HG03439 (cell line): ENCODE measurements at regions not wholly inside any gene's neighbourhood (a gene's known extent, or its start where the extent isn't known, plus 50 kb on each side); places are given as distances from the start of the nearest gene placed in this dataset.
"Not testable (repeated sequence)": the region's sequence is repeated elsewhere in the genome, so short reads cannot be mapped to it uniquely, and the experiment has no call there.

ENCODE experiments used
- ATAC-seq: cut with Tn5 transposase; IDR thresholded peaks from one replicate; pipeline ENCODE4 v1.9.1; 2021; ENCODE audit warnings: mild to moderate bottlenecking, moderate library complexity; ENCODE audit not compliant: unreplicated experiment

DNA sequence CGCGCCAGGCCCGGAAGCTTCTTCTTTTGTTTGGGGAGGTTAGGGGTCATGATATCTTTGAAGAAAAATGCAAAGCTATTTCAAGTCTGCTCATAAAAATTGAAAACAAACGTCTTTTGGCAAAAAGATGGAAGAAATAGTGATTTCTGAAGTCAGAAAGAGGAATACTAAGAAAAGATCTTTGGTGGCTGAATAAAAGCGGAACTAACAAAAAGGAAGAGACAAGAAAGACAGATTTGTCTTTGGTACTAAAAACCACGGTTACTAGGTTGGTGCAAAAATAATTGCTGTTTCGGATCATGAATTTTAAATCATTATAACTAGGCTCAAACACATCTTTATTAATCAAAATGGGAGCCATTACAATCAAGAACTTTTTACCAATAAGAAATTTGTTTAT is 164.6 kb upstream of the TRIB2 start:
- no peak for ATAC-seq

DNA sequence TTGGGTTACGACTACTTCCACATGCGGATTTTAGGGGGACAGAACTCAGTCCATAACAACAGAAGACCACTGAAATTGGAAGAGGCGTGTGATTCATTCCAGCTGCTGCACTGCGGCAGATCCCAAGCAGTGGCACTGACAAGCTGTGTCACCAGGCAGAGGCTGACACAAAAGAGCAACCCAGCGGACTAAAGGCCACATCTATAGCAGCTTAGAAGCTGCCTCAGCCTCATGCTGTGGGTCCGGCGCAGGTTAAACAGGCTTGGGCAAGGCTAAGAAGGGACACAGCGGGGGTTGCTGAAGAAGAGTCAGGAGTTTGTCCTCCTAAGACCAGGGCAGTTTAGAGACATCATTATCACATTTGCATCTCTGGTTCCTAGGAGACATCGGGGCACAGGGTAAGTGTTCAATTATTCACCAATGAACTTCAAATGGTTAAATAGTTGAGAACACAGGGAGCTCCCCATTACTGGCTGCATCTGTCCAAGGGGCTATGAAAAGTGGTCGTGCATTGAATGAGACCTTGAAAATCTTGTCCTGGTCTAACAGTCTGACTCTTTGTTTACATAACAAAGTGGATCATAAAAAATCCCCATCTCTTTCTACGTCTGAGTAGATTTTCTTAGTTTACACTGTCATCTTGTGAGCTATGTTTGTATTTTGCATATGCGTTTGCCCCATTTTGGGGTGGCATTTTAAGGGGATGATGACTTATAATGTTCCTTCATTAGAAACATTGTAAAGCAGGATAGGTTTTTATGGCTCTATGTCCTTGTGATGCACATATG is 162.3 kb upstream of the TRIB2 start:
- ATAC-seq: no peak

DNA sequence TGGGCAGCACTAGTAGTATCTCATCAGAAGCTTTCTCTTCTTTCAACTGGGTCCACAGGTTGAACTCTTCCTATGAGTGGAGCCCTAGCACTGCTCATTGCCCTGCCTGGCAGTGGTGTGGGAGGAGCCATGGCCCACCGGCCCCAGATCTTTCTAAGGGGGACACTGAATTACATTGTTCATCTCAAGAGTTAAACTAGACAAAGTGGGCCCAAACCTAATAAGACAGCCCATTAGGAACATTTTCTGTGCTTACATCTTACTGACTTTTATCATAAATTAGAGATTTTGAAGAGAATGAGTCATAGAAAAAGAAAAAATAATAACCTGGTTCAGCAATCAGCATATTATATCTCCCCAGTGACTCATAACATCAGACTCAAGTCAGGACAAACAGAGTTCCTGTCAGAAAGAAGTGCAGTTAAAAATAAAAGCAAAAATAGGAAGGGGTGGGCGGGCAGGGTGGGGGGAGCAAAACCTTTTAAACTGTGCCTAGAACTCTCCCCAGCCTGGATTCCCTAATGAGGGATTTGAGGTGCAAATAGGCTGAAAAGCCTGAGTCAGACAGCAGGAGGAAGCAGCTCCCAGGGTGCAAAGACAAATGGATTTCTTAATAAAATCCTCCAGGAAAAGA is 161.6 kb upstream of the TRIB2 start:
- peak; percentile 66 for ATAC-seq

DNA sequence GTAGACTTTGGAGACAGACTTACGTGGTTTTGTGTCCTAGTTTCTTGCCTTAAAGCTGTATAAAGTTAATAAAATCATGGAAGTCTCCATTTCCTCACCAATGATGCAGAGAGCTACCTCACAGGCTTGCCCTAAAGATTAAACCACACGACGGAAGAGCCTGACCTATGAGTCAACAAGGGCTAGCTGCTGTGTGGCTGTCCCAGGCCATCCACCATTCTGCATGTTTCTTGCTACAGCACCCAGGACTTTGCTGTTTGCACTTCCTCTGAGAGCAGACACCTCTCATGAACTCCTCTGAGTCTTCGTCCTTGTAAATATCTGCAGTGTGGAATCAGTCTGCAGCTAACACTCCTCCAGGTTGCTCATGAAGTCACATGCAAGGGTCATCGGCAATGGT is 160.0 kb upstream of the TRIB2 start:
- ATAC-seq: no peak

DNA sequence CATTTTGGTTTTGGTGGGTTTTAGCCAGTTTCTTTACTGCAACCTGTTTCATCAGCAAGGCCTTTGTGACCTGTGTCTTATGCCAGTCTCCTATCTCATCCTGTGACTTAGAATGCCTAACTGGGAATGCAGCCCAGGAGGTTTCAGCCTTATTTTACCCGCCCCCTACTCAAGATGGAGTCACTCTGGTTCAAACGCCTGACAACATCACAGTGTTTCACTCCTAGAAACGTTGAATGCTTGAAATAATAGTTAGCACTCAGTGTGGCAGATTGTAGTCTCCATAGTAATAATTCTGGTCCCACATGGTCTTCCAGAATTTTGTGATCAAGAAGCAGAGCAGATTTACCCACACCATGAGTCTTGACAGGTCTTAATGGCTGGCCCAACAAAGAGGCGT is 159.0 kb upstream of the TRIB2 start:
- ATAC-seq: no peak

DNA sequence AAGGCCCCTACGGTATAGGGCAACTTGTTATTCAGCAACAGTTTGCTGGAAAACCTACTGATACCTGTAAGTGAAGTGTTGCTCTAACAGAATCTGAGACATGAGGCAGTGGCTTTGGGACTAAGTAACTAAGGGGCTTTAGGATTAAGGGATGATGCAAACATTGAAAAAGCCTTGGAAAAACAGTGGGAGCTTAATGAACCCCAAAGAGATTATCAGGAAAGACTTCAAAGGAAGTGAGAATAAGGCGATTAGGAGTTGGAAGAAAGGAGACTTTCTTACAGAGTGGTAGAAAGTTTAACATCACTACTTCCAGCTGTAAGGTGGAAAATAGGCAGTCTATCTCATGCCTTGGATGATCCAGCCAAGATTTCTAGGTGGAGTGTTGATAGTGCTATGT is 158.2 kb upstream of the TRIB2 start:
- ATAC-seq: no peak

DNA sequence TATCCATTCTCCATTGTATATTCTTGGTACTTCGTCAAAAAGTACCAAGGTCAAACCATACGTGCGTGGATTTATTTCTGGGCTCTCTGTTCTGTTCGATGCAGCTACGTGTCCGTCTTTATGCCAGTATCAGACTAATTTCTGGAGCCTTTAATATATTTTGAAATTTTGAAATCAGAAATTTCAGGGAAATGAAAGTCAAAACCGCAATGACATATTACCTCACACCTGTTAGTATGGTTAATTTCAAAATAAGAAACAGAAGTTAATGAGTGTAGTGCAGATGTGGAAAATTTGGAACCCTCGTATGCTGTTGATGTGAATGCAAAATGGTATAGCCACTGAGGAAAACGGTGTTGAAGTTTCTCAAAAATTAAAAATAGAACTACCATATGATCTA is 156.1 kb upstream of the TRIB2 start:
- ATAC-seq: no peak

DNA sequence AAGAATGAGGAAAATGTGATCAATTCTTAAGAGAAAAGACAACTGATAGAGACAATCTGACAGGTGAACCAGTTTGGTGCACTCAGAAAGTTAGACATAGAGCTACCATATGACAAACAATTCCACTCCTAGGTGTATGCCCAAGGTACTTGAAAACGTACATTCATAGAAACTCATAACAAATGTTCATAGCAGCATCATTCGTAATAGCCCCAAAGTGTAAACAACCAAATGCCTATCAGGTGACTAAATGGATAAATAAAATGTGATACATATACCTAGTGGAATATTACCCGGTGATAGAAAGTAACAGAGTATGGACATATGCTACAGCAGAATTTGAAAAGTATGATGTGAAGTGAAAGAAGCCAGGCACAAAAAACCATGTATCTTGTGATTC is 149.3 kb upstream of the TRIB2 start:
- ATAC-seq: no peak

DNA sequence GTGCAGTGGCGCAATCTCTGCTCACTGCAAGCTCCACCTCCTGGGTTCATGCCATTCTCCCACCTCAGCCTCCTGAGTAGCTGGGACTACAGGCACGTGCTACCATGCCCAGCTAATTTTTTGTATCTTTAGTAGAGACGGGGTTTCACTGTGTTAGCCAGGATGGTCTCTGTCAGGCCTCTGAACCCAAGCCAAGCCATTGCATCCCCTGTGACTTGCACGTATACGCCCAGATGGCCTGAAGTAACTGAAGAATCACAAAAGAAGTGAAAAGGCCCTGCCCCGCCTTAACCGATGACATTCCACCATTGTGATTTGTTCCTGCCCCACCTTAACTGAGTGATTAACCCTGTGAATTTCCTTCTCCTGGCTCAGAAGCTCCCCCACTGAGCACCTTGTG is 147.2 kb upstream of the TRIB2 start:
- ATAC-seq: not testable (repeated sequence)

DNA sequence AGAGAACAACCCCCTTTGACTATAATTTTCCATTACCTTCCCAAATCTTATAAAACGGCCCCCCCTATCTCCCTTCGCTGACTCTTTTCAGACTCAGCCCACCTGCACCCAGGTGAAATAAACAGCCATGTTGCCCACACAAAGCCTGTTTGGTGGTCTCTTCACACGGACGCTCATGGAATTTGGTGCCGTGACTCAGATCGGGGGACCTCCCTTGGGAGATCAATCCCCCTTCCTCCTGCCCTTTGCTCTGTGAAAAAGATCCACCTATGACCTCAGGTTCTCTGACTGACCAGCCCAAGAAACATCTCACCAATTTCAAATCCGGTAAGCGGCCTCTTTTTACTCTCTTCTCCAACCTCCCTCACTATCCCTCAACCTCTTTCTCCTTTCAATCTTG is 146.8 kb upstream of the TRIB2 start:
- ATAC-seq: not testable (repeated sequence)

DNA sequence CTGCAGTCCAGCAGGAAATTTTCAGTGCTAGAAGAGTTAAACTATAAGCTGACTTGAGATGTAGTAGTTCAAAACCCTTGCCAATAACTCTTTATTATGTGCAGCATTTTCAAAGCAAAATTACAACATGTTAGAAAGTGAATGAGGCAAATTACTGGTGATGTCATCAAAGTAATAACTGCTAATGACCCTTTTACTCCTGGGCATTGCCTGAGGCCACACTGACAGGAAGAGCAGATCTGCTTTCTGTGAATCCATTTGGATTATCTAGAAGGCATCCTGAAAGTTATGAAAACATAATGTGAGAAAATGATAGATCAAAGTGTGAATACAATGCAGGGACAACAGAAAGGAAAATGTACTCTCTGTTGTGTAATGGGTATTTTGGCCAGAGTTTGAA is 139.6 kb upstream of the TRIB2 start:
- no peak for ATAC-seq

DNA sequence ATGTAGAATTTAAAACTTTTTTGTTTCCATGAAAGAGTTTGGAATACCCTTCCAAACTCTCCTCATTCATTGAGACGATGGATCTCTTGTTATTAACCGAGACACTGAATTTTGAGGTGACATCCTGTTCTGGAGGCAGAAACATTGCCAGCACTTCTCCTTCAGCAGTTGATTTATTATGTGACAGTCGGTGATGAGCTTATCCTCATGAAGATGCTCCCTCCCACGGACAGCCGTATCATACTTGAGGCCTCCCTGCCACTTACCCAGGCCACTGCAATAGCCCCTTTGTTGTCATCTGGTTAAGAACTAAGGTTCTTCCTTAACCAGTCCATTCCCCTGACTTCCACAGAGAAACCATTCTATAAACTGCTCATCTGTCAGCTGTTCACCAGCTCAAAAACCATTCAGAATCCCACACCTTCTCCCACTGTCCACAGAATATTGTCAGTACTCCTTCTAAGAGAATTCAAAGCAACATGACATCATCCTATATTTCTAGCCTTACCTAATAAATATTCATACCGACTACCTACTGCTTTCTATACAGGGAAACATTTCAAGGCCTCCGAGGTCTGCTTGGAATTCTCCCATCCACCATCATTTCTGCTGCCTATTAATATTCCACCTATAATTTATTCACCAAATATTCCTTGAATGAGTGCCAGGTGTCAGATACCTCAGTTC is 139.0 kb upstream of the TRIB2 start:
- ATAC-seq: no peak

DNA sequence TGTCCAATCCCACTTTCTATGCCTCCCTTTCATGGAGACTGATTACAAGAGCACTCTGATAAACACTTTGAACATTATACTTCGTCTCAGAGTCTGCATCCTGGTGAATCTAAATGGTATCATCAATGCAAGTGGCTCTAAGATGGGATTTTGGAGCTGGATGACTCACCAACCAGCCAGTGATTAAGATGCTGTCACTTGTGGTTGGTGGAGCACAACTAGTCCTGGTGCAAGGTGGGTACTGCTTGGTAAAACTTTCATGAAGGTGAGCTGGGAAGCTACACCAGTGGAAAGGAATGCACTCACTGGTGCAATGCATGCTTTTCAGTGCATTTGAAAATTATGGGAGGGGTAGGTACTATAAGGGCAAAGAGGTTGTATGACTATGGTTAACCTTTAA is 137.7 kb upstream of the TRIB2 start:
- no peak for ATAC-seq

DNA sequence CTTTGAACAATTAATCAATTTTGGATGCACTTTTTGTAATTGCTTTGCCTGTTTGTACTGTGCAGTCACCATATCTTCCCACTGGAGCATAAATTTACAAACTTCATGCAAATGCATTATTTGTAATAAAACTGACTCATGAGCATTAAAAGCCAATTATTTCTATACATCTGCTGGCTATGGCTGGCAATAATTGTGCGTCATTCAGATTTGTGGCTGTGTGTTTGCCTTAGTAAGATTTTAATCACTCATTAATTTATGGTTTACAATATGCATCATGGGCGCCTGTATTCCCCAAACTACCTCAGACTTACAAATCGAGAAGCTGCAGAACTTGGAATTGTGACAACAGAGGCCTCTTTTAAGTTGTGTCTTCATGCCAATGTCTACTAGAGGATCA is 132.4 kb upstream of the TRIB2 start:
- no peak for ATAC-seq

DNA sequence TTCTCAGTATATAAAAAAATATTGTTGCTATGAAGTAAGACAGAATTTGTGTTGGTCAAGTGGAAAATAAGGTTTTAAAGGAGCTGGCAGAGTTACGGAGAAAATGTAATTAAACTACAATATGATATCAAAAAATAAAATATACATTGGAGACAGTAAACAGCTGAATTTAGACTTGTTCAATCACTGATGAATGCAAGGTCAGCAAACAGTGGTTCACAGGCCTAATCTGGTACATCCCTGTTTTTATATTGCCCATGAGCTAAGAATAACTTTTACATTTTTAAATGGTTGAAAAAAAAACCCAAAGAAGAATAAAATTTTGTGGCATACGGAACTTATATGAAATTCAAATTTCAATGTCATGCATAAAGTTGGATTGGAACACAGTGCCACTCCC is 131.0 kb upstream of the TRIB2 start:
- ATAC-seq: no peak

DNA sequence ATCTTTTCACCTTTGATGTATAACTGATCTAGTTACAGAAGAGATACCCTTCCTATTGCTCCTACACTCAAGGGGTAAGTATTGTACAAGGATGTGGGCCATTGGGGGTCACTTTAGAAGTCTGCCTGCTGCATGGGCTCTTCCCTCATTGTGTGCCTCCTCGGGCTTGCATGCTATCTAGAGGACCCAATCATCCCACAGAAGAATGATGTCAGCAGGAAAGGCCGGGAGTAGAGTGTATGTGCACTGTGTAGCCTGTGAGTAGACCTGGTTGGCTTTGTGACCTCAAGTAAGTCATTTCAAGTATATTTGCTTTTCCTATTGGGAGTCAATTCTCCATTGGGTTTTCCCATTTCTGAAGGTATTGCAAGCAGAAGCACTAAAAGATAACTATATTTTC is 129.5 kb upstream of the TRIB2 start:
- ATAC-seq: no peak

DNA sequence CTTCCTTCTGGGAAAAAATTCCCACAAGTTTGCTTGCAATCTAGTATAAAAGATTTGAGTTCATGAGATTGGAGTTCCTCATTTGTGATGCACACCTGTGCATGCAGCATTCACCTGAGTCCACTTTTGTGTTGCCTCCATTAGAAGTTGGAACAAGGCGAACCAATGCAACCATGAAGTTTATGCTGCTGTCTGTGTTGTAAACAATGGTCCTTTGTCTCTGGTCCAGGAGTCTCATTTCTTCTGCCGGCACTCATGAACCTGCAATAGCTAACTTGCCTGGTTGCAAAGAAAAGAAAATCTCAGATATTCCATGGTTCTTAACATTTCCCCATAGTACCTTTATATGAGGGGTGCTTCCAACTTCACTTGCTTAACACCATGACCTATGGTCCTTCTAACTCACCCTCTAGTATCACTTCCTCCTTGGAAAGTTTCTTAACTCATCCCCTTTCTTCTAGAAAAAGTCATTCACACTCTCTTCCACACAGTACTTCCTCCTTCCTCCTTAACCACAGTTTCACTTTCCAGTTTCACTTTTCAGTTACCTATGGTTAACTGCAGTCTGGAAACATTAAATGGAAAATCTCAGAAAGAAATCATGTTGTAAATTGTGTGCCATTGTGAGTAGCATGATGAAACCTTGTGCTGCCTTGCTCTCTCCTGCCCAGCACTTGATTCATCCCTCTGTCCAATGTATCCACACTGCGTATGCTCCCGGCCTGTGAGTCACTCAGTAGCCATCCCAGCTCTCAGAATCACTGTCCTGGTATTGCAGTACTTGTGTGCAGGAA is 128.8 kb upstream of the TRIB2 start:
- ATAC-seq: peak; percentile 79

DNA sequence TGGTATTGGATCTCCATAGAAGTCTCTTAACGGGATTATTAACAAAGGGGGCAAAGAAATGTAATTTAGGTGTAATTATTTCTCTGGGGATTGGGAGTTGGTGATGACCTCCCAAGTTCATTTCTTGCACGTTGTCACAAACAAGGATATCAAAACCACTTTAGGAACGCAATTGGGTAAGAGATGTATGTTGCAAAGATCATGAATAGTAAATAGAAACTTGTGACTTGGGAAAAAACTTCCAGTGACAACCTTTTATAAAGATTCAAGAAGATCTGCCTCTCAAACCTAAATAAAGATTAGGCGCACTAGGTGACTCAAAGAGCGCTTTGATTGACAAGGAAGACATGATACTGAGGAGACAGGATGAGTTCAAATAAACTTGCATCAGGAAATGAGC is 127.8 kb upstream of the TRIB2 start:
- ATAC-seq: no peak

DNA sequence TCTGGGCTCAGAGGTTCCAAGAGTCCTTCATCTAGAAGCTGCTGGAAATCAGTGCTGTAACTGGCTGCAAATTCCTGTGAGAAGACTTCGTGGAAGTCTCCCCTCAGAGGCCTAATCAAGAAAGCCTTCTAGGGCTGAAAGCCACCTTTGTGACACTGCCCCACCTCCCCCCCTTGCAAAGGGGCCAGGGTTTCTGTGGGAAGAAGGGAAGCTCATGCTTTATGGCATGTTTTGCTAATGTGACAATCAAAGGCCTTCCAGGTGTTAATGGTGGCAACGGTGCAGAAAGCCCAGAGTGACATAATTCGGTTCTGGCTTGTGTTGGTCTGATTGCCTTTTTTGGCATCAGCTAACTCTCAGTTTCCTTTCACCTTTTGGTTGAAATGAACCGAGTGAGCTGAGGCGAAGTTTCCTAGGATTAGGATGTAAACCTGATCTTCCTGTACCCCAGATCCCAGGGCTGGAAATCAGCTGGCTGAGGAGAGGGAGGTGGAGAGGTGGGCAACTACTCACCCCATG is 126.9 kb upstream of the TRIB2 start:
- ATAC-seq: no peak

DNA sequence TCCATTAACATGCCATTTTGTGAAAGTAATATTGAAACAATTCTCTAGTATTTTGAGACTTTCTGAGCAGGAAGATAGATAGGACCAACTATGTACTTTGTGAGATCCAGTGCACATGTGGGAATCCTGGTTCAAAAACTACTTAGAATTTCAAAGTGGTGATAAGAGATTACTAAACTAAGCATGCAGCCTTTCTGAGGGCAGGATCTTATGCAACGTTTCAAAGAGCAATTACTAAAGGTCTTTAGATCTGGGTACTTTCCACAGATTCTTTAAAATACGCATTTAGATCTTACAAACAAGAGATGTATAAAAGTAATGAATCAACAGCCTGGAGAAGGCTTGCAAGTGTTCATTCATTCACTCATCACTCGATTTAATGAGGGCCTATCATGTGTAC is 124.4 kb upstream of the TRIB2 start:
- ATAC-seq: no peak

DNA sequence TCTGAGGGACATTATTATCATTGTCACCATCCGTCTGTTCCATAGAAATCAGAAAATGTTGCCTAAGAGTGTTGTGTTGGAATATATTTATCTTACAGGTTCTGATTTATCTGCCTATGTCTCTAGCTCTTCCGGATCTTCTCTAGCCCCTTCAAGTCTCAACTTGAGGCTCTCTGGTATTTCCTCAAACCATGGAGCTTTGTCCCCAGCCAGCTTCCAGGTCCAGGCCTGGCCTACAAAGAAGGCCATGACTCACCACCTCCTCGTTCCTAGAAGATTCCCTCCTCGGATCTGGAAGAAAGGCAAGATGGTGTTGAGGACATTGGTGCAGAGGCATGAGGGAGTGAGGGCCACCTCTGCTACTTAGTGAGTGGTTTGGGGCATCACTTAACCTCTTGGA is 122.1 kb upstream of the TRIB2 start:
- ATAC-seq: no peak
